Esophagus squamous epithelium (tissue), 5 donors: ENCODE measurements at regions not wholly inside any gene's neighbourhood (a gene's known extent, or its start where the extent isn't known, plus 50 kb on each side); places are given as distances from the start of the nearest gene placed in this dataset.

Experiments used
- DNase-seq: peaks from one replicate; lab custom pipeline; 2025; lab: John Stamatoyannopoulos, UW
- H3K27ac ChIP-seq, 4 donors: fragments of 200-600 bp; sonication (generic); one replicate each; pipeline ENCODE4 v1.5.1; 2016 to 2019; ENCODE audit warnings: mild to moderate bottlenecking in 1 of 4
- H3K27me3 ChIP-seq, 4 donors: fragments of 200-600 bp; sonication (generic); 1 replicate in 3 of 4; 2 replicates in 1 of 4; pipeline versions ENCODE4 v1.5.1 to v1.6.0; 2017 to 2021; ENCODE audit warnings: antibody characterized with exemption in 1 of 4
- H3K36me3 ChIP-seq, 3 donors: fragments of 200-600 bp; sonication (generic); one replicate each; pipeline ENCODE4 v1.5.1; 2016 to 2019
- H3K4me1 ChIP-seq, 3 donors: fragments of 200-600 bp; sonication (generic); one replicate each; pipeline ENCODE4 v1.5.1; 2017 to 2019
- H3K4me3 ChIP-seq, 4 donors: fragments of 200-600 bp; sonication (generic); 1 replicate in 3 of 4; 2 replicates in 1 of 4; pipeline ENCODE4 v1.5.1; 2016 to 2019; ENCODE audit warnings: mild to moderate bottlenecking in 2 of 4, moderate library complexity in 1 of 4
- H3K9me3 ChIP-seq, 3 donors: fragments of 200-600 bp; sonication (generic); one replicate each; pipeline ENCODE4 v1.5.1; 2016 to 2019
- POLR2A ChIP-seq, 4 donors: fragments of 450-650 bp; IDR thresholded peaks; one replicate each; pipeline ENCODE4 v1.6.1; 2017; ENCODE audit warnings: antibody characterized with exemption in 4 of 4, mild to moderate bottlenecking in 4 of 4, moderate library complexity in 3 of 4
- whole genome bisulfite sequencing, 2 donors: methylation state at CpG; one replicate each; pipeline ENCODE4 v1.1.5; 2018; 5-methylcytosine and 5-hydroxymethylcytosine counted together
- intact Hi-C: fragments of 100-400 bp; cut with DNase I; formaldehyde crosslinking; loops from one replicate; pipeline ENCODE4 v1.15.0; 2022
- TF ChIP-seq, protein P1 (sequence below), 6 experiments: fragments of 450-650 bp in 4 of 6; fragments of 200-600 bp in 2 of 6; sonication (generic) in 2 of 6; IDR thresholded peaks; one replicate each; pipeline ENCODE4 v1.5.1; 2016 to 2019; ENCODE audit warnings: antibody characterized with exemption in 6 of 6, mild to moderate bottlenecking in 4 of 6, moderate library complexity in 4 of 6
- donor health status: DM: yes; HTN: yes; CAD: no.

DNA sequence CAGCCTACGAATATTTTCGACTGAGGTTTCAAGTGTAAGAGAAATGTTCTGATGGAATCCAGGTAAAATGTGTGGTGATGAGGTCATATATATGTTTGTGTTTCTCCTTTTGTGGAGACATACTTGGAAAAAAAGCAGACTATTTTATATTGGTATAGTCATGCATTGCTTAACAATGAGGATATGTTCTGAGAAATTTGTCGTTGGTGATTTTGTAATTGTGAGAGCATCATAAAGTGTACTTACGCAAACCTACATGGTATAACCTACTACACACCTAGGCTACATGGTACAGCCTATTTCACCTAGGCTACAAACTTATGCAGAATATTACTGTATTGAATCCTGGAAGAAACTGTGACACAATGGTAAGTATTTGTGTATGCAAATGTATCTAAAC is 1849.9 kb upstream of the CELF4 start:
- DNase-seq = no peak
- intact Hi-C loops = no loop called here
- 74 to 77% methylated on average over 4 of the region's 4 CpGs for WGBS, 2 donors

GRCh38 chr18:39414009-39414700 is 1848.6 kb upstream of the CELF4 start:
- Histone ChIP-seq H3K36me3 (no peaks in the 10 kb centered on the region), H3K27ac (no peak overlapping the region), H3K27me3 (no peaks in the 10 kb centered on the region), H3K4me3 (no peak overlapping the region), H3K4me1 (peaks cover 0 to 9% (median 0%) of the 10 kb centered on the region in 3 donors), H3K9me3 (no peaks in the 10 kb centered on the region)
- TF ChIP-seq, protein P1, sequence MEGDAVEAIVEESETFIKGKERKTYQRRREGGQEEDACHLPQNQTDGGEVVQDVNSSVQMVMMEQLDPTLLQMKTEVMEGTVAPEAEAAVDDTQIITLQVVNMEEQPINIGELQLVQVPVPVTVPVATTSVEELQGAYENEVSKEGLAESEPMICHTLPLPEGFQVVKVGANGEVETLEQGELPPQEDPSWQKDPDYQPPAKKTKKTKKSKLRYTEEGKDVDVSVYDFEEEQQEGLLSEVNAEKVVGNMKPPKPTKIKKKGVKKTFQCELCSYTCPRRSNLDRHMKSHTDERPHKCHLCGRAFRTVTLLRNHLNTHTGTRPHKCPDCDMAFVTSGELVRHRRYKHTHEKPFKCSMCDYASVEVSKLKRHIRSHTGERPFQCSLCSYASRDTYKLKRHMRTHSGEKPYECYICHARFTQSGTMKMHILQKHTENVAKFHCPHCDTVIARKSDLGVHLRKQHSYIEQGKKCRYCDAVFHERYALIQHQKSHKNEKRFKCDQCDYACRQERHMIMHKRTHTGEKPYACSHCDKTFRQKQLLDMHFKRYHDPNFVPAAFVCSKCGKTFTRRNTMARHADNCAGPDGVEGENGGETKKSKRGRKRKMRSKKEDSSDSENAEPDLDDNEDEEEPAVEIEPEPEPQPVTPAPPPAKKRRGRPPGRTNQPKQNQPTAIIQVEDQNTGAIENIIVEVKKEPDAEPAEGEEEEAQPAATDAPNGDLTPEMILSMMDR (IDR thresholded peaks at IDR 0.05) = no peak
- no peak for TF ChIP-seq POLR2A (IDR thresholded peaks at IDR 0.05)
- 49 to 63% methylated on average over 4 of the region's 4 CpGs for WGBS, 2 donors
- intact Hi-C loops = no loop called here
- no peak for DNase-seq

More for the DNA sequence above, 1849.9 kb upstream of the CELF4 start:
- no peak overlapping the region for H3K4me3 ChIP-seq
- H3K36me3 ChIP-seq = no peaks in the 10 kb centered on the region
- H3K4me1 ChIP-seq = peaks cover 0 to 9% (median 0%) of the 10 kb centered on the region in 3 donors
- TF ChIP-seq, protein P1 (IDR thresholded peaks at IDR 0.05) = no peak
- TF ChIP-seq POLR2A (IDR thresholded peaks at IDR 0.05) = no peak
- H3K27me3 ChIP-seq = no peaks in the 10 kb centered on the region
- no peaks in the 10 kb centered on the region for H3K9me3 ChIP-seq
- H3K27ac ChIP-seq = no peak overlapping the region

- no peak for TF ChIP-seq POLR2A (IDR thresholded peaks at IDR 0.05)
- TF ChIP-seq, protein P1 (IDR thresholded peaks at IDR 0.05) = no peak
- WGBS, 2 donors = 89 to 91% methylated on average over 3 of the region's 3 CpGs
- no peaks in the 10 kb centered on the region for H3K36me3 ChIP-seq
- intact Hi-C loops = no loop called here
- H3K27me3 ChIP-seq = no peaks in the 10 kb centered on the region
- H3K4me3 ChIP-seq = no peak overlapping the region
- H3K27ac ChIP-seq = no peak overlapping the region
- no peak for DNase-seq
- H3K4me1 ChIP-seq = no peaks in the 10 kb centered on the region
- H3K9me3 ChIP-seq = no peaks in the 10 kb centered on the region
Observed at GRCh38 chr18:39406941-39407340, 1841.3 kb upstream of the CELF4 start.

DNA sequence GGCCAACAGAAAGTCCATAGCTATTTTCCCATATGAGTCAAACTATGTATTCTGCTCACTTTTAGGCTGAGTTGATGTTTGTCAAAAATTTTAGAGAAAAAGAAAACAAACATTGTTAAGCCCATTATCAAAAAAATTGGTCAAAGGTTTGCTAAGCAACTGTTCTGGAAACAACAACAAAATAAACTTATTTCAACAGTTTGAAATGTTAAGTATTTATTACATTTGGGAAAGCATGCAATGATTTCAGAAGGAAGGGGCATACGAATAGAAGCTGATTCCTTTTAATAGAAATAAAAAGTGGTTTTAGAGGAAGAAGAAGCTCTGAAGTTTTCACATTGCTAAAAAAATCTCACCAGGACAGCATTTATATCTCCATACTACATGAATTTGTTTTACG is 1837.5 kb upstream of the CELF4 start:
- intact Hi-C loops = no loop called here

GRCh38 chr18:39399662-39400061 is 1834.1 kb upstream of the CELF4 start:
- 81 to 85% methylated on average over 1 of the region's 1 CpG for whole genome bisulfite sequencing, 2 donors
- no peaks in the 10 kb centered on the region for H3K27me3 ChIP-seq
- H3K9me3 ChIP-seq = no peaks in the 10 kb centered on the region
- no peaks in the 10 kb centered on the region for H3K4me1 ChIP-seq
- DNase-seq = no peak
- no peak overlapping the region for H3K27ac ChIP-seq
- no peak for TF ChIP-seq POLR2A (IDR thresholded peaks at IDR 0.05)
- TF ChIP-seq, protein P1 (IDR thresholded peaks at IDR 0.05) = no peak
- H3K36me3 ChIP-seq = no peaks in the 10 kb centered on the region
- H3K4me3 ChIP-seq = no peak overlapping the region
- intact Hi-C loops = no loop called here

More for the DNA sequence above, 1837.5 kb upstream of the CELF4 start:
- Histone ChIP-seq H3K27me3 (no peaks in the 10 kb centered on the region), H3K9me3 (no peaks in the 10 kb centered on the region), H3K4me3 (no peak overlapping the region), H3K27ac (no peak overlapping the region), H3K36me3 (no peaks in the 10 kb centered on the region), H3K4me1 (no peaks in the 10 kb centered on the region)
- no peak for TF ChIP-seq POLR2A (IDR thresholded peaks at IDR 0.05)
- DNase-seq = no peak
- WGBS, 2 donors = 69 to 81% methylated on average over 2 of the region's 2 CpGs
